Transverse colon (tissue), 4 donors: ENCODE measurements at regions not wholly inside any gene's neighbourhood (a gene's known extent, or its start where the extent isn't known, plus 50 kb on each side); places are given as distances from the start of the nearest gene placed in this dataset.

Experiments
- CTCF ChIP-seq, 5 experiments: fragments of 200-600 bp in 3 of 5; fragments of 450-650 bp in 2 of 5; sonication (generic) in 3 of 5; IDR thresholded peaks; 1 replicate in 2 of 5; 2 replicates in 3 of 5; pipeline ENCODE4 v1.5.1; 2016 to 2017; ENCODE audit warnings: antibody characterized with exemption in 5 of 5, inconsistent platforms in 3 of 5, mild to moderate bottlenecking in 2 of 5, moderate library complexity in 1 of 5
- EP300 ChIP-seq: sonication (generic); formaldehyde crosslinking; IDR thresholded peaks from one replicate; pipeline ENCODE4 v1.6.1; 2017; ENCODE audit warnings: antibody characterized with exemption, low read depth
- POLR2A ChIP-seq: fragments of 450-650 bp; IDR thresholded peaks from one replicate; pipeline ENCODE4 v1.6.1; 2016; ENCODE audit warnings: antibody characterized with exemption, mild to moderate bottlenecking, moderate library complexity
- POLR2AphosphoS5 ChIP-seq, 3 donors: sonication (generic); formaldehyde crosslinking; IDR thresholded peaks; one replicate each; pipeline ENCODE4 v1.6.1; 2016; ENCODE audit warnings: antibody characterized with exemption in 3 of 3

- TF ChIP-seq POLR2A = no peak
- TF ChIP-seq CTCF (IDR thresholded peaks at IDR 0.05) = no peak
- no peak for TF ChIP-seq POLR2AphosphoS5 (IDR thresholded peaks at IDR 0.05)
- no peak for TF ChIP-seq EP300
Measured at GRCh38 chr9:87276851-87277261, 220.8 kb upstream of the DAPK1 start.
